Vagina (tissue), 2 donors: ENCODE measurements at regions not wholly inside any gene's neighbourhood (a gene's known extent, or its start where the extent isn't known, plus 50 kb on each side); places are given as distances from the start of the nearest gene placed in this dataset.

Experiments
- DNase-seq, 2 donors: peaks; one replicate each; pipeline ENCODE4 v3.0.0-alpha.2; 2017; ENCODE audit errors: extremely low spot score in 2 of 2
- H3K27ac ChIP-seq: fragments of 200-600 bp; sonication (generic); one replicate; pipeline ENCODE4 v1.5.1; 2019
- H3K27me3 ChIP-seq: fragments of 200-600 bp; sonication (generic); one replicate; pipeline ENCODE4 v1.5.1; 2019
- H3K36me3 ChIP-seq, 2 donors: fragments of 200-600 bp; sonication (generic); one replicate each; pipeline ENCODE4 v1.5.1; 2017 to 2019
- H3K4me1 ChIP-seq: fragments of 200-600 bp; sonication (generic); one replicate; pipeline ENCODE4 v1.5.1; 2019
- H3K4me3 ChIP-seq, 2 donors: fragments of 200-600 bp; sonication (generic); 1 replicate in 1 of 2; 2 replicates in 1 of 2; pipeline ENCODE4 v1.5.1; 2016 to 2019
- H3K9me3 ChIP-seq: fragments of 200-600 bp; sonication (generic); one replicate; pipeline ENCODE4 v1.5.1; 2019
- POLR2A ChIP-seq, 2 donors: fragments of 450-650 bp; IDR thresholded peaks; one replicate each; pipeline ENCODE4 v1.6.1; 2017; ENCODE audit warnings: antibody characterized with exemption in 2 of 2, mild to moderate bottlenecking in 2 of 2, moderate library complexity in 2 of 2
- POLR2AphosphoS5 ChIP-seq, 2 donors: sonication (generic); formaldehyde crosslinking; IDR thresholded peaks; one replicate each; pipeline ENCODE4 v1.9.0; 2017; ENCODE audit warnings: antibody characterized with exemption in 2 of 2, mild to moderate bottlenecking in 2 of 2, low read depth in 1 of 2; ENCODE audit not compliant: insufficient read depth in 1 of 2
- intact Hi-C: fragments of 100-400 bp; cut with DNase I; formaldehyde crosslinking; loops from one replicate; pipeline ENCODE4 v1.15.1; 2023
- TF ChIP-seq, protein P1 (sequence below), 3 experiments: fragments of 450-650 bp in 2 of 3; fragments of 200-600 bp in 1 of 3; sonication (generic) in 1 of 3; IDR thresholded peaks; one replicate each; pipeline ENCODE4 v1.5.1; 2017 to 2019; ENCODE audit warnings: antibody characterized with exemption in 3 of 3, mild to moderate bottlenecking in 2 of 3, moderate library complexity in 2 of 3

DNA sequence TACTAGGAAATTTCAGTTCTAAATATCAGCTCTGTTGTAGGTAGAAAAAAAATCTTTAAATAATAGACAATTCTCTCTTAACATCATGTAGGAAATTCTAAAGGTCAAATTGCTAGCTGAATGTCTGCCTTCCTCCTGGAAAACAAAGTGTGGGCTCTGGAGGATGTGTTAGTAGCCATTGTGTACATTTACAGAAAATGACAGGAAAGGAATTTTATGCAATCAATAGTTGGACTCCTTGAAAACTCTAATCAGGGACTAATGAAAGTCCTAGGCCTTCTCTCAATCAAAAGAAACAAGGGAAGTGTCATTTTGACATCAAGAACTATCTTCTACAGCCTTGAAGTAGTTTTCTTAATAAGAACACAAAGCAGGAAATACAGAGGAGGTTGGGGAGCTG, 174.6 kb downstream of the ANKRD50 start:
- H3K4me1 ChIP-seq = no peaks in the 10 kb centered on the region
- H3K36me3 ChIP-seq = no peaks in the 10 kb centered on the region
- no peaks in the 10 kb centered on the region for H3K9me3 ChIP-seq
- TF ChIP-seq POLR2A (IDR thresholded peaks at IDR 0.05) (no peak), POLR2AphosphoS5 (IDR thresholded peaks at IDR 0.05; ENCODE audit: insufficient read depth in 1 of 2, low read depth in 1 of 2) (no peak)
- TF ChIP-seq, protein P1, sequence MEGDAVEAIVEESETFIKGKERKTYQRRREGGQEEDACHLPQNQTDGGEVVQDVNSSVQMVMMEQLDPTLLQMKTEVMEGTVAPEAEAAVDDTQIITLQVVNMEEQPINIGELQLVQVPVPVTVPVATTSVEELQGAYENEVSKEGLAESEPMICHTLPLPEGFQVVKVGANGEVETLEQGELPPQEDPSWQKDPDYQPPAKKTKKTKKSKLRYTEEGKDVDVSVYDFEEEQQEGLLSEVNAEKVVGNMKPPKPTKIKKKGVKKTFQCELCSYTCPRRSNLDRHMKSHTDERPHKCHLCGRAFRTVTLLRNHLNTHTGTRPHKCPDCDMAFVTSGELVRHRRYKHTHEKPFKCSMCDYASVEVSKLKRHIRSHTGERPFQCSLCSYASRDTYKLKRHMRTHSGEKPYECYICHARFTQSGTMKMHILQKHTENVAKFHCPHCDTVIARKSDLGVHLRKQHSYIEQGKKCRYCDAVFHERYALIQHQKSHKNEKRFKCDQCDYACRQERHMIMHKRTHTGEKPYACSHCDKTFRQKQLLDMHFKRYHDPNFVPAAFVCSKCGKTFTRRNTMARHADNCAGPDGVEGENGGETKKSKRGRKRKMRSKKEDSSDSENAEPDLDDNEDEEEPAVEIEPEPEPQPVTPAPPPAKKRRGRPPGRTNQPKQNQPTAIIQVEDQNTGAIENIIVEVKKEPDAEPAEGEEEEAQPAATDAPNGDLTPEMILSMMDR (IDR thresholded peaks at IDR 0.05) = no peak
- DNase-seq = no peak
- H3K4me3 ChIP-seq = no peak overlapping the region
- no peak overlapping the region for H3K27ac ChIP-seq
- intact Hi-C loops = no loop called here
- no peaks in the 10 kb centered on the region for H3K27me3 ChIP-seq

DNA sequence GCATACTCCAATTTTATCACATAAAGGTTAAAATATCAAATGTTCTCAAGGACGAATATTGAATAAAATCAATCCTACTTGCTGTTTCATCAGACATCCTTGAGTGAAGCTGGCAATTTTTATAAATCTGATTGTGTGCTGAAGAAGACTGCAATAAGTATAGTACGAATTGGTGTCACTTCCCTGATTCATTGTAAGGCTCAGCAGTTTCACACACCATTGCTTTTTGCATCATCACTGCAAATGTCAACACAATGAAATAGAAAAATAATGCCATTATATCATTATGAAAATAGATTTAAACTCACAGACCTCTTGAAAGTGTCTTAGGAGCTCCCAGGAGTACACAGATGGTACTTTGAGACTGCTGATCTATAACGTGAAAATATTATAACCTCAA, 172.5 kb downstream of the ANKRD50 start:
- Histone ChIP-seq H3K27ac (no peak overlapping the region), H3K4me1 (no peaks in the 10 kb centered on the region), H3K4me3 (no peak overlapping the region), H3K9me3 (no peaks in the 10 kb centered on the region), H3K36me3 (no peaks in the 10 kb centered on the region), H3K27me3 (no peaks in the 10 kb centered on the region)
- intact Hi-C loops = no loop called here
- no peak for TF ChIP-seq POLR2A (IDR thresholded peaks at IDR 0.05)
- TF ChIP-seq, protein P1 (IDR thresholded peaks at IDR 0.05) = no peak
- TF ChIP-seq POLR2AphosphoS5 (IDR thresholded peaks at IDR 0.05; ENCODE audit: insufficient read depth in 1 of 2, low read depth in 1 of 2) = no peak
- DNase-seq = no peak

DNA sequence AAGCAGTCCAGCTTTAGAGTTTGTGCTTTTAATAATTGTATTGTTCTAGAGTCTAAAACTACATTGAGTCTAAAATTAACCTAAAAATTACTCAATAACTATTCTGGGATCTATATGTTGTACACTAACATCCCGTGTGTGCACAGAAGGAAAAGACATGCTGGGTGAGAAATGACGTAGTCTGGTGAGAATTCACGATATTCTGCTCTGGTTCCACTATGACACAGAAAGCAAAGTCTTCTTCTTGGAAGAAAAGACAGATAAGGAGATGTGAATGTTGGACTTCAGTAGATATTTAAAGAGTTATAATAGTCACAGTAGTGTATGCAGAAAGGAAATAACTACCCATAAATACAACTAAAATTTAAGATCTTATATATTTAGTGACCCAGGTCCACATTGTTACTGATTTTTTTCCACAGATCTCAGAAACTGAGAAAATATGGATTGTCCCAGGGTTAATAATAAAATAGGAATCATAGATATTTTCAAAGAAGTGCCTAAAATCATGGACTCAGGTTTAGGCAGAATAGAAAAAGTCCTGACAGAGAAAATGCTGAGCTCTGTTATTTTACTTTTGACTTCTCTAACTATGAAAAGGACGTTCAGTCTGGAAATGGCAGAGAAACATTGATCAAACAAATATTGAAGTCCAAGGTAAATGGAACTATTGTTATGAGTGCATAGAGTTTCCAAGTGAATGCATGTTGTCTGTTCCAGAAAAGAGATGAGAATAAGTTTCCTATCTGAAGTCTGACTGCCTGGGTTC, 170.7 kb downstream of the ANKRD50 start:
- Histone ChIP-seq H3K4me1 (no peaks in the 10 kb centered on the region), H3K4me3 (no peak overlapping the region), H3K36me3 (no peaks in the 10 kb centered on the region), H3K27ac (no peak overlapping the region), H3K9me3 (no peaks in the 10 kb centered on the region), H3K27me3 (no peaks in the 10 kb centered on the region)
- DNase-seq = no peak
- intact Hi-C loops = no loop called here
- TF ChIP-seq, protein P1 (IDR thresholded peaks at IDR 0.05) = no peak
- TF ChIP-seq POLR2AphosphoS5 (IDR thresholded peaks at IDR 0.05; ENCODE audit: insufficient read depth in 1 of 2, low read depth in 1 of 2) = no peak
- no peak for TF ChIP-seq POLR2A (IDR thresholded peaks at IDR 0.05)

DNA sequence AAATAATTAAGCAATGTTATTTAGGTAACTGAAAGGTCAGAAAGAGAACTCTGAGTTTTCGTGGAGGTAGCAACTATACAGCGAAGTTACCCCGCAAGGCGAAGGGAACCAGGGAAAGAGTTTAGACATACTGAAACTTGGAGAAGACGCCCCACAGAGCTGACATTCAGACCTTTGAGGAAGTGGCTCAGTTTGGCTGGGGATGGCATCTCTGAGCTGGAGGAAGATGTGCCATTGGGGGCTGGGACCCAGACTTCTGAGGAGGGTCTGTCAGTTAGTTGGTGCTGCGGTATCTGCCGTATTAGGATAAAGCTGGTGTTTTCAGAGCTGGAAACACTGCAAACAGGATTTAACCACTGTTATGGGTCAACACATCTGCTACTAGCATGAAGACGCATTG, 156.6 kb downstream of the ANKRD50 start:
- Histone ChIP-seq H3K36me3 (no peaks in the 10 kb centered on the region), H3K9me3 (no peaks in the 10 kb centered on the region), H3K4me3 (no peak overlapping the region), H3K4me1 (no peaks in the 10 kb centered on the region), H3K27me3 (no peaks in the 10 kb centered on the region), H3K27ac (no peak overlapping the region)
- intact Hi-C loops = loop anchor here (10.0 kb wide), 1 partner anchor 619 kb away; no protein-coding TSS in a partner anchor
- TF ChIP-seq POLR2AphosphoS5 (IDR thresholded peaks at IDR 0.05; ENCODE audit: insufficient read depth in 1 of 2, low read depth in 1 of 2) = no peak
- no peak for TF ChIP-seq POLR2A (IDR thresholded peaks at IDR 0.05)
- TF ChIP-seq, protein P1 (IDR thresholded peaks at IDR 0.05) = no peak
- no peak for DNase-seq

DNA sequence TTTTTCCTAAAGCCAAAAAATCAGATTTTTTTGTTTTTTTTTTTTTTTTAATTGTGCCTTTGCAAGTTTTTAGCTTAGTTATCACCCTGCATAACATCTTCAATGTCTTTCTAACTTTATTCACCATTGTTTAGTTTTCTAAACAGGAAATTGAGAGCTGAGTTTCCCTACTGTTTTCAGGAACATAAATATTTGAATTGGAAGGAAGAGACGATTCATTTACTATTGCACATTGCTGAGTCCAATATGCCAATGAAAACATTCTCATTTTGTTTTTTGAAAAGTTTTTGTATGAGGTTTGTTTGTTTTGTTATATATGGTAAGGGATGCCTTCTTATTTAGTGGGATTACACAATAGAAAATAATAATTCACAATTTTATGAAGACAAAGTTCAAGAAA, 148.4 kb downstream of the ANKRD50 start:
- no peaks in the 10 kb centered on the region for H3K36me3 ChIP-seq
- no peaks in the 10 kb centered on the region for H3K9me3 ChIP-seq
- H3K27ac ChIP-seq = no peak overlapping the region
- no peak overlapping the region for H3K4me3 ChIP-seq
- no peaks in the 10 kb centered on the region for H3K27me3 ChIP-seq
- intact Hi-C loops = no loop called here
- DNase-seq = no peak
- TF ChIP-seq POLR2A (IDR thresholded peaks at IDR 0.05) = no peak
- TF ChIP-seq, protein P1 (IDR thresholded peaks at IDR 0.05) = no peak
- no peak for TF ChIP-seq POLR2AphosphoS5 (IDR thresholded peaks at IDR 0.05; ENCODE audit: insufficient read depth in 1 of 2, low read depth in 1 of 2)
- H3K4me1 ChIP-seq = no peaks in the 10 kb centered on the region
